ENCODE measurements at regions not wholly inside any gene's neighbourhood (a gene's known extent, or its start where the extent isn't known, plus 50 kb on each side); places are given as distances from the start of the nearest gene placed in this dataset.

DNA sequence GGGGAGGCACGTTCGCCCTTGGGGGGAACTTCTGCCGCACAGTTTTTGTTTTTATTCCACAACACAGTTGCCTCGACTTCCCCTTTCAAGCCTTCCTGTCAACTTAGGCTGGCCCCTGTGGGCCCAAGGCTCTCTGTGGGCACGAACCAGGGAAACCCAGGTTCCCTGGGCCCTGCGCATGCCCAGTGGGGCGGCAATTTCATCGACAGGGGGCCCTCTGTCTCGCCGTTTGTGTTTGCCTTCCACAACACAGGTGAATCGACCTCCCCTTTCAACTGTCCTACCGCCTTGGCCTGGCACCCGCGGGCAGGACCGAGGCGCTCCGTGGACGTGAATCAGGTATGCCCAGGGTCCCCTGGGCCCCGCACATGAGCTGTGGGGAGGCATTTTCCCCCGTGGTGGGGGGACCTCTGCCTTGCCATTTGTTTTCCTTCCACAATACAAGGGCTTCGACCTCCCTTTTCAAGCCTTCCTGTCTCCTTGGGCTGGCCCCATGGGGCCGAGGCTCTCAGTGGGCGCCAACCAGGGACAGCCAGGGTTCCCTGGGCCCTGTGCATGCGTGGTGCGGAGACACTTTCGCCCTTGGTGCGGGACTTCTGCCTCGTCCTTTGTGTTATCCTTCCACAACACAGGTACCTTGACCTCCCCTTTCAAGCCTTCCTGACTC lies 354.0 kb downstream of the ALG10 start:
- DNase-seq (ENCODE audit: low spot score): no peak

DNA sequence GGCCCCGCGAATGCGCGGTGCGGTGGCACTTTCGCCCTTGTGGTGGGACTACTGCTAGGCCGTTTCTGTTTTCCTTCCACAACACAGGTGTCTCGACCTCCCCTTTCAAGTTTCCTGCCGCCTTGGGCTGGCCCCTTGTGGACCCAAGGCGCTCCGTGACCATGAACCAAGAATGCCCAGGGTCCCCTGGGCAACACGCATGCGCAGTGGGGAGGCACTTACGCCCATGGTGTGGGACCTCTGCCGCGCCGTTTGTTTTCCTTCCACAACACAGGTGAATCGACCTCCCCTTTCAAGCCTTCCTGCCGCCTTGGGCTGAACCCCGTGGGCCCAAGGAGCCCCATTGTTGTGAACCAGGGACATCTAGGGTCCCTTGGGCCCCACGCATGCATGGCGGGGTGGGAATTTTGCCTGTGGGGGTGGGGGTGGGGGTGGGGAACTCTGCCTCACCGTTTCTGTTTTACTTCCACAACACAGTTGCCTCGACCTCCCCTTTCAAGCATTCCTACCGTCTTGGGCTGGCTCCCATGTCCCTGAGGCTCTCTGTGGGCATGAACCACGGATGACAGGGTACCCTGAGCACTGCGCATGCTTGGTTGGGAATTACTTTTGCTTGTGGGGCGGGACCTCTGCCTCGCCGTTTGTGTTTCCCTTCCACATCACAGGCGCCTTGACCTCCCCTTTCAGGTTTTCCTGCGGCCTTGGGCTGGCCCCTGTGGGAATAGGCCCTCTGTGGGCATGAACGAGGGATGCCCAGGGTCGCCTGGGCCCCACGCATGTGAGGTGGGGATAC lies 355.1 kb downstream of the ALG10 start:
- DNase-seq (ENCODE audit: low spot score): no peak

DNA sequence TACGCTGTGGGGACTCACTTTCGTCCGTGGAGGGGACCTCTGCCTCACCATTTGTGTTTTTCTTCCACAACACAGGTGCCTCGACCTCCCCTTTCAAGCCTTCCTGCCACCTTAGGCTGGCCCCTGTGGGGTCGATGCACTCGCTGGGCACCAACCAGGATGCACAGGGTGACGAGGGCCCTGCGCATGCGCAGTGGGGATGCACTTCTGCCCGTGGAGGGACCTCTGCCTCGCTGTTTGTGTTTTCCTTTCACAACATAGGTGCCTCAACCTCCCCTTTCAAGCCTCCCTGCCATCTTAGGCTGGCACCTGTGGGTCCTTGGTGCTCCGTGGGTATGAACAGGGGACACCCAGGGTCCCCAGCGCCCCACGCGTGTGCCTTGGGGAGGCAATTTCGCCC lies 356.8 kb downstream of the ALG10 start:
- no peak for DNase-seq (ENCODE audit: low spot score)

DNA sequence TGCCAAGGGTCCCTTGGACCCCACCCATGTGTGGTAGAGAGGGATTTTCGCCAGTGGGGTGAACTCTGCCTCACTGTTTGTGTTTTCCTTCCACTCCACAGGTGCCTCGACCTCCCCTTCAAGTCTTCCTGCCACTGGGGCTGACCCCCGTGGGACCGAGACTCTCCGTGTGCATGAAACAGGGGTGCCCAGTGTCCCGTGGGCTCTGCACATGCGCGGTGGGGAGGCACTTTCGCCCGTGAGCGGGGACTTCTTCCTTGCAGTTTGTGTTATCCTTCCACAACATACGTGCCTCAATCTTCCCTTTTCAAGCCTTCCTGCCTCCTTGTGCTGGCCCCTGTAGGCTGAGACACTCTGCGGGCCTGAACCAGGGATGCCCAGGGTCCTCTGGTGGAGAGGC lies 362.4 kb downstream of the ALG10 start:
- no peak for DNase-seq (ENCODE audit: low spot score)

DNA sequence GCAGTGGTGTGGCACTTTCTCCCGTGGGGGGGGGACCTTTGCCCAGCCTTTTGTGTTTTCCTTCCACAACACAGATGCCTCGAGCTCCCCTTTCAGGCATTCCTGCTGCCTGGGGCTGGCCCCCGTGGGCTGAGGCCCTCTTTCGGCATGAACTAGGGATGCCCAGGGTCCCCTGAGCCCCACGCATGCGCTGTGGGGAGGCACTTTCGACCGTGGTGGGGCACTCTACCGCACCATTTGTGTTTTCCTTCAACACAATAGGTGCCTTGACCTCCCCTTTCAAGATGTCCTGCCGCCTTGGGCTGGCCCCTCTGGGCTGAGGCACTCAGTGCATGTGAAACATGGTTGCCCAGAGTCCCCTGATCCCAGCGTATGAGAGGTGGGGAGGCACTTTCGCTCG lies 363.7 kb downstream of the ALG10 start:
- DNase-seq (ENCODE audit: low spot score): no peak

DNA sequence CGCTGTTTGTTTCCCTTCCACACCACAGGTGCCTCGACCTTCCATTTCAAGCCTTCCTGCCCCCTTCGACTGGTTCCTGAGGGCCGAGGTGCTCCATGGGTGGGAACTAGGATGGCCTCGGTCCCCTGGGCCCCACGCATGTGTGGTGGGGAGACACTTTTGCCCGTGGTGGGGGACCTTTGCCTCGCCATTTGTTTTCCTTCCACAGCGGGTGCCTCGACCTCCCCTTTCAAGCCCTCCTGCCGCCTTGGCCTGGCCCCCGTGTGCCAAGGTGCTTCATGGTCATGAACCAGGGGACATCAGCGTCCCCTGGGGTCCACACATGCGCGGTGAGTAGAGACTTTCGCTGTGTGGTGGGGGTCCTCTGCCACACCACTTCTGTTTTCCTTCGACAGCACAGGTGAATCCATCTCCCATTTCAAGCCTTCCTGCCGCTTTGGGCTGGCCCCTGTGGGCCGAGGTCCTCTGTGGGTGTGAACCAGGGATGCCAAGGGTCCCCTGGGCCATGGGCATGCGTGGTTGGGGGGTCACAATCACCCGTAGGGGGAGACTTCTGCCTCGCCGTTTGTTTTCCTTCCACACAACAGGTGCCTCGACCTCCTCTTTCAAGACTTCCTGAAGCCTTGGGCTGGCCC lies 364.4 kb downstream of the ALG10 start:
- DNase-seq (ENCODE audit: low spot score): no peak

DNA sequence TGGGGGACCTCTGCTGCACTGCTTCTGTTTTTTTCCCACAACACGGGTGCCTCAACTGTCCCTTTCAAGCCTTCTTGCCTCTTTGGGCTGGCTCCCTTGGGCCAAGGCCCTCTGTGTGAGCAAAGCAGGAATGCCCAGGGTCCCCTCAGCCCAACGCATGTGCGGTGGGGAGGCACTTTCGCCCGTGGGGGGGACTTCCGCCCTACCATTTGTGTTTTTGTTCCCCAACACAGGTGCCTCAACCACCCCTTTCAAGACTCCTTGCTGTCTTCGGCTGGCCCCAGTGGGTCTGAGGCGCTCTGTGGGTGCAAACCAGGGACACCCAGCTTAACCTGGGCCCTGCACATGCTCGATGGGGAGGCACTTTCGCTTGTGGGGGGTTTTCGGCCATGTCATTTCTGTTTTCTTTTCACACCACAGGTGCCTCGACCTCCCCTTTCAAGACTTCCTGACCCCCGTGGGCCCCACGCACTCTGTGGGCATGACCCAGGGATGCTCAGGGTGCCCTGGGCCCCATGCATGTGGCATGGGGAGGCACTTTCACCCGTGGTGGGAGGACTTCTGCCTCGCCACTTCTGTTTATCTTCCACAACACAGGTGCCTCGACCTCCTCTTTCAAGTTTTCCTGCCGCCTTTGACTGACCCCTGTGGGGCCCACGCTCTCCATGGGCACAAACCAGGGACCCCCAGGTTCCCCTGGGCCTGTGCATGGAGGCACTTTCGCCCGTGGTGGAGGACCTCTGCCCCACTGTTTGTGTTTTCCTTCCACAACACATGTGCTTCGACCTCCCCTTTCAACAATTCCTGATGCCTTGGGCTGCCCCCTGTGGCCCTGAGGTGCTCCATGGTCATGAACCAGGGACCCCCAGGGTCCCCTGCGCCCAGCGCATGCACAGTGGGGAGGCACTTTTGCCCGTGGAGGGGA lies 365.7 kb downstream of the ALG10 start:
- no peak for DNase-seq (ENCODE audit: low spot score)

DNA sequence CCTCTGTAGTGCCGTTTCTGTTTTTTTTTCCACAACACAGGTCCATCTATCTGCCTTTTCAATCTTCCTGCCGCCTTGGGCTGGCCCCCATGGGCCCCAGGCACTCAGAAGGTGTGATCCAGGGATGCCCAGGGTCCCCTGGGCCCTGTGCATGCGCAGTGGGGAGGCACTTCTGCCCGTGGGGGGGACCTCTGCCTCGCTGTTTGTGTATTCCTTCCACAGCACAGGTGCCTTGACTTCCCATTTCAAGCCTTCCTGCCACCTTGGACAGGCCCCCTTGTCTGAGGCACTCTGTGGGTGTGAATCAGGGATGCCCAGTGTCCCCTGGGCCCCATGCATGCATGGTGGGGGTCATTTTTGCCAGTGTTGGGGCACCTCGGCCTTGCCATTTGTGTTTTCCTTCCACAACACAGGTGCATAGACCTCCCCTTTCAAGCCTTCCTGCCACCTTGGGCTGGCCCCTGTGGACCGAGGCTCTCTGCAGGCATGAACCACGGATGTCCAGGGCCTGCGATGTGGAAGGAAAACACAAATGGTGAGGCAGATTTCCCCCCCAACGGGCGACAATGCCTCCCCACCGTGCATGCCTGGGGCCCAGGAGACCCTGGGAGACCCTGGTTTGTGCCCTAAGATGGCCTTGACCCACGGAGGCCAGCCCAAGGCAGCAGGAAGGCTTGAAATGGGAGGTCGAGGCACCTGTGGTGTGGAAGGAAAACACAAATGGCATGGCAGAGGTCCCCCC lies 366.5 kb downstream of the ALG10 start:
- DNase-seq (ENCODE audit: low spot score): no peak

DNA sequence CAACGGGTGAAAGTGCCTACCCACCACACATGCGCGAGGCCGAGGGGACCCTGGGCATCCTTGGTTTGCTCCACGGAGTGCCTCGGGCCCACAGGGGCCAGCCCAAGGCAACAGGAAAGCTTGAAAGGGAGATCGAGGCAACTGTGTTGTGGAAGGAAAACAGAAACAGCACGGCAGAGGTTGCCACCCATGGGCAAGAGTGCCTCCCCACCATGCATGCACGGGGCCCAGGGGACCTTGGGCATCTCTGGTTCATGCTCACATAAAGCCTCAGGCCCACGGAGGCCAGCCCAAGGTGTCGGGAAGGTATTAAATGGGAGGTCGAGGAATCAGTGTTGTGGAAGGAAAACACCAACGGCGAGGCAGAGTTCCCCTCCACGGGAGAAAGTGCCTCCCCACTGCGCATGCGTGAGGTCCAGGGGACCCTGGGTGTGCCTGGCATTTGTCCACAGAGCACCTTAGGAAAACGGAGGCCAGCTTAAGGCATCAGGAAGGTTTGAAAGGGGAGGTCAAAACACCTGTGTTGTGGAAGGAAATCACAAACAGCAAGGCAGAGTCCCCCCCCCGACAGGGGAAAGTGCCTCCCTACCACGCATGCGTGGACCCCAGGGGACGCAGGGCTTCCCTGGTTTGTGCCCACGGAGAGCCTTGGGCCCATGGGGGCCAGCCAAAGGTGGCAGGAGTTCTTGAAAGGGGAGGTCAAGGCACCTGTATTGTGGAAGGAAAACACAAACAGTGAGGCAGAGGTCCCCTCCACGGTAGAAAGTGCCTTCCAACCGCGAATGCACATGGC lies 367.3 kb downstream of the ALG10 start:
- DNase-seq (ENCODE audit: low spot score): no peak

DNA sequence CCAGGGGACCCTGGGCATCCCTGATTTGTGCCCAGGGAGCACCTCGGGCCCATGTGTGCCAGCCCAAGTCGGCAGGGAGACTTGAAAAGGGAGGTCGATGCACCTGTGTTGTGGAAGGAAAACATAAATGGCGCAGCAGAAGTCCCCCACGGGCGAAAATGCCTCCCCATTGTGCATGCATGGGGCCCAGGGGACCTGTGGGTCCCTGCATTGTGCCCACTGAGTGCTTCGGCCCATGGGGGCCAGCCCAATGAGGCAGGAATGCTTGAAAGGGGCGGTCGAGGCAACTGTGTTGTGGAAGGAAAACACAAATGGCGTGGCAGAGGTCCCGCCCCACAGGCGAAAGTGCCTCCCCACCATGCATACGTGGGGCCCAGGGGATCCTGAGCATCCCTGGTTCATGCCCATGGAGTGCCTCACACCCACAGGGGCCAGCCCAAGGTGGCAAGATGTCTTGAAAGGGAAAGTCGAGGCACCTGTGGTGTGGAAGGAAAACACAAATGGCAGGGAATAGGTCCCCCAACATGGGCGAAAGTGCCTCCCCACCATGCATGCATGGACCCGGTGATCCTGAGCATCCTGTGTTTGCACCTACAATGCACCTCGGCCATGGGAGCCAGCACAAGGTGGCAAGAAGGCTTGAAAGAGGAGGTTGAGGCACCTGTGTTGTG lies 368.0 kb downstream of the ALG10 start:
- DNase-seq (ENCODE audit: low spot score): no peak

DNA sequence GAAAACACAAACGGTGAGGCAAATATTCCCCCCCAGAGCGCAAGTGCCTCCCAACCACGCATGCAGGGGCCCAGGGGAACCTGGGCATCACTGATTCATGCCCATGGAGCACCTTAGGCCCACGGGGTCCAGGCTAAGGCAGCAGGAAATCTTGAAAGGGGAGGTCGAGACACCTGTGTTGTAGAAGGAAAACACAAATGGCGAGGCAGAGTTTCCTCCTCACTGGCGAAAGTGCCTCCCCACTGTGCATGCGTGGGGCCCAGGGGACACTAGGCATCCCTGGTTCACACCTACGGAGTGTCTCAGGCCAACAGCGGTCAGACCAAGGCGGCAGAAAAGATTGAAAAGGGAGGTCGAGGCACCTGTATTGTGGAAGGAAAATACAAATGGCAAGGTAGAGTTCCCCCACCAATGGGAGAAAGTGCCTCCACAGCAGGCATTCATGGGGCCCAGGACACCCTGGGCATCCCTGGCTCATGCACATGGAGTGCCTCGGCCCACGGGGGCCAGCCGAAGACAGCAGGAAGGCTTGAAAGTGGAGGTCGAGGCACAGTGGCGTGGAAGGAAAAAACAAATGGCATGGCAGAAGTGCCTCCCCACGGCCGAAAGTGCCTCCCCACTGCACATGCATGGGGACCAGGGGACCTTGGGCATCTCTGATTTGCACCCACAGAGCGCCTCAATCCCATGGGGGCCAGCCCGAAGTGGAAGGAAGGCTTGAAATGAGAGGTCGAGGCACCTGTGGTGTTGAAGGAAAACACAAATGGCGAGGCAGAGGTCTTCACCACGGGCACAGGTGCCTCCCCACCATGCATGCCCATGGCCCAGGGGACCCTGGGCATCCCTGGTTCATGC lies 368.8 kb downstream of the ALG10 start:
- DNase-seq (ENCODE audit: low spot score): no peak

DNA sequence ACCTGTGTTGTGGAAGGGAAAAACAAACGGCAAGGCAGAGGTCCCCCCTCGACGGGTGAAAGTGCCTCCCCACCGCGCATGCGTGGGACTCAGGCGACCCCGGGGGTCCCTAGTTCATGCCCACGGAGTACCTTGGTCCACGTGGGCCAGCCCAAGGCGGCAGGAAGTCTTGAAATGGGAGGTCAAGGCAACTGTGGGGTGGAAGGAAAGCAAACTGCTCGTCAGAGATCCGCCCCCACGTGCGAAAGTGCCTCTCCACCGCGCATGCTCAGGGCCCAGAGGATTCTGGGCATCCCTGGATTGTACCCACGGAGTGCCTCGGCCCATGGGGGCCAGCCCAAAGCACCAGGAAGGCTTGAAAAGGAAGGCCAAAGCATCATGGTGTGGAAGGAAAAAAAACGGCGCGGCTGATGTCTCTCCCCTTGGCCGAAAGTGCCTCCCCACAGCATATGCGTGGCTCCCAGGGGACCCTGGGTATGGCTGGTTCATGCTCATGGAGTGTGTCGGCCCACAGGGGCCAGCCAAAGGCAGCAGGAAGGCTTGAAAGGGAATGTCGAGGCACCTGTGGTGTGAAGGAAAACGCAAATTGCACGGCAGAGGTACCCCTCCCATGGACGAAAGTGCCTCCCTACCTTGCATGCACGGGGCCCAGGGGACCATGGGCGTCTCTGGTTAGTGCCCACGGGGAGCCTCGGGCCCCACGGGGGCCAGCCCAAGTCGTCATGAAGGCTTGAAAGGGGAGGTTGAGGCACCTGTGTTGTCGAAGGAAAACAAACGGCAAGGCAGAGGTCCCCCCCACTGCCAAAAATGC lies 369.7 kb downstream of the ALG10 start:
- DNase-seq (ENCODE audit: low spot score): no peak

DNA sequence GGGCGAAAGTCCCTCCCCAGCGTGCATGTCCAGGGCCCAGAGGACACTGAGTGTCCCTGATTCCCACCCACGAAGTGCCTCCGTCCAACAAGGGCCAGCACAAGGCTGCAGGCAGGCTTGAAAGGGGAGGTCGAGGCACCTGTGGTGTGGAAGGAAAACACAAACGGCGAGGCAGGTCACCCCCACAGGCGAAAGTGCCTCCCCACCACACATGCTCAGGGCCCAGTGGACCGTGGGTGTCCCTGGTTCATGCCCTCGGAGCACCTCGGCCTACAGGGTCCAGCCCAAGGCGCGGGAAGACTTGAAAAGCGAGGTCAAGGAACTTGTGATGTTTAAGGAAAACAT lies 370.4 kb downstream of the ALG10 start:
- no peak for DNase-seq (ENCODE audit: low spot score)

DNA sequence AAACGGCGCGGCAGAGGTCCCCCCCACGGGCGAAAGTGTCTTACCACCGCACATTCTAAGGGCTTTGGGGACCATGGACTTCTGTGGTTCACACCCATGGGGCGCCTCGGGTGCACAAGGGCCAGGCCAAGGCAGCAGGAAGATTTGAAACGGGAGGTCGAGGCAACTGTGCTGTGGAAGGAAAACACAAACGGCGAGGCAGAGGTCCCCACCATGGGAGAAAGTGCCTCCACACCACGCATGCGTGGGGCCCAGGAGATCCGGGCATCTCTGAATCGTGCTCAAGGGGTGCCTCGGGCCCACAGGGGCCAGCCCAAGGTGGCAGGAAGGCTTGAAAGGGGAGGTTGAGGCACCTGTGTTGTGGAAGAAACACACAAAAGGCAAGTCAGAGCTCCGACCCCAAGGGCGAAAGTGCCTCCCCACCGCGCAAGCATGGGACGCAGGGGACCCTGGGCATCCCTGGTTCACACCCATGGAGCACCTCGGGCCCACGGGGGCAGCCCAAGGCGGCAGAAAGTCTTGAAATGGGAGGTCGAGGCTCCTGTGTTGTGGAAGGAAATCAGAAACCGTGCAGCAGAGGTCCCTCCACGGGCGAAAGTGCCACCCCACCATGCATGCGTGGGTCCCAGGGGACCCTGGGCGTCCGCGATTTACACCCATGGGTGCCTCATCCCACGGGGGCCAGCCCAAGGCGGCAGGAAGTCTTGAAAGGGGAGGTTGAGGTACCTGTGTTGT lies 371.0 kb downstream of the ALG10 start:
- DNase-seq (ENCODE audit: low spot score): no peak

DNA sequence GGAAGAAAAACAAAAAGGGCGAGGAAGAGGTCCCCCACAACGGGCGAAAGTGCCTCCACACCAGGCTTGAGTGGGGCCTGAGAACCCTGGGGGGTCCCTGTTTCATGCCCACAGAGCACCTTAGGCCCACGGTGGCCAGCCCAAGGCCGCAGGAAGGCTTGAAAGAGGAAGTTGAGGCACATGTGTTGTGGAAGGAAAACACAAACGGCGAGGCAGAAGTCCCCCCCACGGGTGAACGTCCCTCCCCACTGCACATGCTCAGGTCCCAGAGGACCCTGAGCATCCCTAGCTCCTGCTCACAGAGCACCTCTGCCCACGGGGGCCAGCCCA lies 371.5 kb downstream of the ALG10 start:
- DNase-seq (ENCODE audit: low spot score): no peak

DNA sequence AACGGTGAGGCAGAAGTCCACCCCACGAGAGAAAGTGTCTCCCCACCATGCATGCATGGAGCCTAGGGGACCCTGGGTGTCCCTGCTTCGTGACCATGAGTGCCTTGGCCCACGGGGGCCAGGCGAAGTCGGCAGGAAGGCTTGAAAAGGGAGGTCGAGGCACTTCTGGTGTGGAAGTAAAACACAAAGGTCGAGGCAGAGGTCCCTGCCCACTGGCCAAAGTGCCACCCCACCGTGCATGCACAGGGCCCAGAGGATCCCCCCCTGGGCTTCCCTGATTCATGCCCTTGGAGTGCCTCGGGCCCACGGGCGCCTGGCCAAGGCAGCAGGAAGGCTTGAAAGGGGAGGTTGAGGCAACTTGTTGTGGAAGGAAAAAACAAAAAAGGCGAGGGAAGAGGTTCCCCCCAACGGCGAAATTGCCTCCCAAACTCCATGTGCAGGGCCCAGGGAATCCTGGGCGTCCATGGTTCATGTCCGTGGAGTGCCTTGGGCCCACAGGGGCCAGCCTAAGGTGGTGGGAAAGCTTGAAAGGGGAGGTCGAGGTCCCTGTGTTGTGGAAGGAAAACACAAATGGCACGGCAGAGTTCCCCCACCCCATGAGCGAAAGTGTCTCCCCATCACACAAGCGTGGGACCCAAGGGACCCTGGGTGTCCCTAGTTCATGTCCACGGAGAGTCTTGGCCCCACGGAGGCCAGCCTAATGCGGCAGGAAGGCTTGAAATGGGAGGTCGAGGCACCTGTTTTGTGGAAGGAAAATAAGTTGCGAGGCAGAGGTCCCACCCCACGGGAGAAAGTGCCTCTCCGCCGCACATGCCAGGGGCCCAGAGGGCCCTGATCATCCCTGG lies 372.1 kb downstream of the ALG10 start:
- DNase-seq (ENCODE audit: low spot score): no peak

Measured in HT-29 (cell line).